NCI-H2081 (cell line): ENCODE measurements at regions not wholly inside any gene's neighbourhood (a gene's known extent, or its start where the extent isn't known, plus 50 kb on each side); places are given as distances from the start of the nearest gene placed in this dataset.

Source experiments
- DNase-seq, 2 experiments: peaks; one replicate each; lab custom pipeline; 2025; lab: John Stamatoyannopoulos, UW

- no peak for DNase-seq
Observed at GRCh38 chr3:78148986-78149717, 1109.3 kb downstream of the ROBO2 start.

- no peak for DNase-seq
Observed at GRCh38 chr3:78153973-78154372, 1114.1 kb downstream of the ROBO2 start.

- no peak for DNase-seq
Observed at GRCh38 chr3:78154521-78155186, 1114.8 kb downstream of the ROBO2 start.

- DNase-seq, result no peak
Observed at GRCh38 chr3:78161736-78162135, 1121.8 kb downstream of the ROBO2 start.

- DNase-seq, result no peak
Observed at GRCh38 chr3:78163379-78163778, 1123.5 kb downstream of the ROBO2 start.

- DNase-seq, result peak in 1 of 2 experiments; percentile 6
Observed at GRCh38 chr3:78165876-78166275, 1126.0 kb downstream of the ROBO2 start.

- DNase-seq, result peak in 1 of 2 experiments; percentile 26
Observed at GRCh38 chr3:78174821-78175220, 1134.9 kb downstream of the ROBO2 start.

GRCh38 chr3:78176869-78177268, 1137.0 kb downstream of the ROBO2 start:
- DNase-seq, result no peak

GRCh38 chr3:78177780-78178179, 1137.9 kb downstream of the ROBO2 start:
- DNase-seq, result no peak

- no peak for DNase-seq
Observed at GRCh38 chr3:78178209-78178608, 1138.3 kb downstream of the ROBO2 start.

- DNase-seq, result no peak
Observed at GRCh38 chr3:78178740-78179363, 1139.0 kb downstream of the ROBO2 start.

GRCh38 chr3:78183906-78184599, 1144.2 kb downstream of the ROBO2 start:
- DNase-seq, result peak; percentile 42 to 71

GRCh38 chr3:78186404-78186803, 1146.5 kb downstream of the ROBO2 start:
- no peak for DNase-seq

- DNase-seq, result peak in 1 of 2 experiments; percentile 59
Observed at GRCh38 chr3:78201091-78201490, 1161.2 kb downstream of the ROBO2 start.

- DNase-seq, result peak; percentile 12 to 45
Observed at GRCh38 chr3:78204977-78205376, 1165.1 kb downstream of the ROBO2 start.

- DNase-seq, result no peak
Observed at GRCh38 chr3:78221300-78221699, 1181.4 kb downstream of the ROBO2 start.

- DNase-seq, result no peak
Observed at GRCh38 chr3:78221796-78222195, 1181.9 kb downstream of the ROBO2 start.

- DNase-seq, result no peak
Observed at GRCh38 chr3:78235841-78236240, 1195.9 kb downstream of the ROBO2 start.

GRCh38 chr3:78238811-78239210, 1198.9 kb downstream of the ROBO2 start:
- no peak for DNase-seq

GRCh38 chr3:78242724-78243123, 1202.8 kb downstream of the ROBO2 start:
- DNase-seq, result no peak

GRCh38 chr3:78244136-78244535, 1204.2 kb downstream of the ROBO2 start:
- DNase-seq, result no peak

- DNase-seq, result no peak
Observed at GRCh38 chr3:78249294-78249693, 1209.4 kb downstream of the ROBO2 start.

- DNase-seq, result no peak
Observed at GRCh38 chr3:78253860-78254259, 1214.0 kb downstream of the ROBO2 start.
